Activated naive CD4-positive, alpha-beta T cell treated with anti-CD3 and anti-CD28 coated beads, Interleukin-2, amount 50 U/mL, for 72 hours (primary cell): ENCODE measurements at regions not wholly inside any gene's neighbourhood (a gene's known extent, or its start where the extent isn't known, plus 50 kb on each side); places are given as distances from the start of the nearest gene placed in this dataset.

ENCODE experiments used
- ATAC-seq, 2 donors: fragments of 150-1000 bp; cut with Tn5 transposase; 2 replicates each; pipeline ENCODE4 v1.10.0; 2021; ENCODE audit warnings: mild to moderate bottlenecking in 2 of 2, moderate library complexity in 2 of 2
- DNase-seq, 2 donors: peaks; one replicate each; pipeline ENCODE4 v3.0.0; 2021 to 2022; ENCODE audit warnings: low spot score in 2 of 2
- H3K27ac Mint-ChIP-seq, 2 donors: one replicate each; pipeline ENCODE4 v1.8.0; 2022; ENCODE audit warnings: mild to moderate bottlenecking in 2 of 2, mixed read lengths in 2 of 2
- H3K36me3 Mint-ChIP-seq, 2 donors: one replicate each; pipeline ENCODE4 v1.8.0; 2022; ENCODE audit warnings: mixed read lengths in 2 of 2
- H3K9me3 Mint-ChIP-seq, 2 donors: one replicate each; pipeline ENCODE4 v1.8.0; 2022; ENCODE audit warnings: mixed read lengths in 2 of 2

GRCh38 chr12:84643993-84644392, 268.6 kb downstream of the SLC6A15 start:
- ATAC-seq (no peak), DNase-seq (no peak)
- no peak overlapping the region for H3K27ac Mint-ChIP-seq
- H3K36me3 Mint-ChIP-seq = no peaks in the 10 kb centered on the region
- no peaks in the 10 kb centered on the region for H3K9me3 Mint-ChIP-seq

DNA sequence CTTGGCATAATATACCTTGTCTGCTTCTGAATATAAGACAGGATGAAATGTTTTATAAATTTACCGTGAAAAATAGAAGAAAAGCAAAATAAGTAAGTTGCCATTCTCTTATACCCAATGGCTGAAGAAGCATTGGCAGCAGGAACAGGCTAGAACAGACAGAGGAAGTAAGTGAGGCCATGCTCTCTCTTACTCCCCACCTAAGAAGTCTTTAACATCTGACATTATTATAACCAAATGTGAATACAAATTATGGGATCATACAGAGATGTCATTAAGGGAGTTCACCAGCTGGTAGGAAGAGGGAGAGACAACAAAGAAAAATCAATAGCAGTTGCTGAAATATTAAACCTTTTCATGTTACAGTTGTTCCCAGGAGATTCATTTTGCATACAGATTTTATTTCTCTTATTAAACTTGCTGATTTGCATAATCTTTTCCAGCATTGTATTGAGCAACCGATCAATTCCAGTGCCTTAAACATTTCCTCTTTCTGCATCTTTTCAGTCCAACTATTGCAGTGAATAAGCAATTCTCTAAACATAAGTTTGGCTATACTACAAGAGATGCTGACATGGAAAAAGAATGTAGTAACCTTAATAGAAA, 270.6 kb downstream of the SLC6A15 start:
- no peak for ATAC-seq

GRCh38 chr12:84638811-84639368, 273.7 kb downstream of the SLC6A15 start:
- DNase-seq (no peak), ATAC-seq (no peak)
- H3K36me3 Mint-ChIP-seq = no peaks in the 10 kb centered on the region
- no peaks in the 10 kb centered on the region for H3K9me3 Mint-ChIP-seq
- H3K27ac Mint-ChIP-seq = no peak overlapping the region

More for the DNA sequence above, 270.6 kb downstream of the SLC6A15 start:
- H3K27ac Mint-ChIP-seq = no peak overlapping the region
- H3K9me3 Mint-ChIP-seq = no peaks in the 10 kb centered on the region
- no peak for DNase-seq
- H3K36me3 Mint-ChIP-seq = no peaks in the 10 kb centered on the region

DNA sequence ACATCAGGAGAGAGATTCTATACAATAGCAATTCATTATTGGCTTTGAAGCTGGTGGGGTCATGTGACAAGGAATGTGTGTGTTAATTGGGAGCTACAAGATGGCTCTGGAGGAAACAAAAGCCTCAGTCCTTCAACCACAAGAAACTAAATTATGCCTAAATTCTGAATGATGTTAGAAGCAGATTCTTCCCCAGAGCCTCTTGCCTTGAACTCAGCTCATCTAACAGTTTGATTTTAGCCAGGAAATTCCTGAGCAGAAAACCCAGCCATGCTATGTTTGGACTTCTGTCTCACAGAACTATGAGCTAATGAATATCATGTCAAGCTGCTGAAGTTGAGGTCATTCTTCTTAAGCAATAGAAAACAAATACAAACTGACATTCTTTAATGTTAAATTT, 274.7 kb downstream of the SLC6A15 start:
- H3K36me3 Mint-ChIP-seq = no peaks in the 10 kb centered on the region
- no peaks in the 10 kb centered on the region for H3K9me3 Mint-ChIP-seq
- H3K27ac Mint-ChIP-seq = no peak overlapping the region
- ATAC-seq (no peak), DNase-seq (no peak)

DNA sequence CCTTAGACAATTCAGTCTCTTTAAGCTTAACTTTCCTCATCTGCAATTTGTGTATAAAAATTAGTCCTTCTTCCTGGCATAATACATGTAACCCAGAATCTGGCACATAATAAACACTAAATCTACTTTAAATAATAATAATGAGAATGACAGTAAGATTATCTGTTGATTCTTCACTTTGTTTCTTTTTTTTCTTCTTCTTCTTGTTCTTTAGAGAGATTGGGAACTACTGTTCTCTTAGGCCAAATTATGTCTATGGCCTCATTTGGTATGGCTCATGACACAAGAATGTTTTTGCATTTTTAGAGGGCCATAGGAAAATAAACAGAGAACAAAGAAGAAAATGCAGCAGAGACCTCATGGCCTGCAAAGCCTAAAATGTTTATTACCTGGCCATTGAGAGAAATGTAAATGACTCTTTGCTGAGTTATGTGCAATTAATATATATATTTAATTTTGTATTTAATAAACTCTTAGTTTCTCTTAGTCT, 275.8 kb downstream of the SLC6A15 start:
- no peak for DNase-seq
- Mint-ChIP-seq H3K9me3 (peaks cover 0 to 3% of the 10 kb centered on the region in 2 donors), H3K36me3 (no peaks in the 10 kb centered on the region), H3K27ac (no peak overlapping the region)
- ATAC-seq = no peak

DNA sequence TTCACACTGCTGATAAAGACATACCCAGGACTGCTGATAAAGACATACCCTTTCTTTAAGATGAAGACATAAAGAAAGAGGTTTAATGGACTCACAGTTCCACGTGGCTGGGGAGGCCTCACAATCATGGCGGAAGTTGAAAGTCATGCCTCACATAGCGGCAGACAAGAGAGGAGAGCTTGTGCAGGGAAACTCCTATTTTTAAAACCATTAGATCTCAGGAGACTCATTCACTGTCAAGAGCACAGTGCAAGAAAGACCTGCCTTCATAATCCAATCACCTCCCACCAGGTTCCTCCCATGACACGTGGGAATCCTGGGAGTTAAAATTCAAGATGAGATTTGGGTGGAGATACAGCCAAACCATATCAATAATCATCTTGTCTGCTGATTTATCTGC, 278.1 kb downstream of the SLC6A15 start:
- H3K36me3 Mint-ChIP-seq = no peaks in the 10 kb centered on the region
- ATAC-seq = no peak
- no peak overlapping the region for H3K27ac Mint-ChIP-seq
- peaks cover 0 to 3% of the 10 kb centered on the region in 2 donors for H3K9me3 Mint-ChIP-seq
- DNase-seq = no peak

DNA sequence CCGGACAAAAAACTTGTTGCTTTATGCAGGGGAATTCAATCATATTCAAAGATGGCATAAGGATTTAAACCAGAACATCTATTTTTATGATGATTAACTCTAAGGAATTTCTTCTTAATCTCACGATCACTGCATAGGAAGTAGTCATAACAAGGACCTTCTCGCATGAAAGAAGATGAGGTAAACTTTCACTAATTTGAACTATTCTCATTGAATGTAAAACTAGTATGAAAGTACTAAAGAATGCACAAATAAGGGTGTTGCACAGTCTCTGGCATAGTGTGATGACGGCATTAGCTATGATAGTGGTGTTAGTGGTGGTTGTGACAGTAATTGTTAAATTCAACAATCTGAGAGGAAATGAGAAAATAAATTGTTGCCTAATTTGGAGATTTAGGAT, 280.0 kb downstream of the SLC6A15 start:
- no peak for ATAC-seq
- Mint-ChIP-seq H3K9me3 (peaks cover 3 to 4% of the 10 kb centered on the region in 2 donors), H3K36me3 (no peaks in the 10 kb centered on the region), H3K27ac (no peak overlapping the region)
- no peak for DNase-seq

- ATAC-seq = no peak
- Mint-ChIP-seq H3K27ac (no peak overlapping the region), H3K36me3 (no peaks in the 10 kb centered on the region), H3K9me3 (peaks cover 3 to 4% of the 10 kb centered on the region in 2 donors)
- no peak for DNase-seq
These were observed 281.6 kb downstream of the SLC6A15 start for GRCh38 chr12:84631020-84631419.

DNA sequence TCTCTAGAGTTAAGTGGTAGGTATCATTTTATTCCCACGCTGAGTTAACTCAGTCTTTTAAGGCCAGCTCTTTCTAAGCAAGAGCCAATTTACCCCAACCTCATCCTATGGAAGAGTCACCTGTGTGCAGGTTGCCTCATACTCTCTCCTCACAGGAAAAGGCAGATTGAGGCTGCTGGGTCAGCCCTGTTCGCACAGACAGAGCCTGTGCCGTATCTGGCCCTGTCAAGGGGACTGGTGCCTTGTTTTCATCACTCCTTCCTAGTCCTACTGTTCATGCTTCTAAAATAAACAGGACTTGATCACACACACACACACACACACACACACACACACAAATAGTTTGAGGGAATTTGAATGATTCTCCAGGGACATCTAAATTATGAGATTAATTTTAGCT, 285.0 kb downstream of the SLC6A15 start:
- Mint-ChIP-seq H3K36me3 (no peaks in the 10 kb centered on the region), H3K27ac (no peak overlapping the region), H3K9me3 (peaks cover under 1 to 4% of the 10 kb centered on the region in 2 donors)
- no peak for ATAC-seq
- no peak for DNase-seq

- no peak overlapping the region for H3K27ac Mint-ChIP-seq
- ATAC-seq (no peak), DNase-seq (no peak)
- peaks cover 0 to 4% of the 10 kb centered on the region in 2 donors for H3K9me3 Mint-ChIP-seq
- no peaks in the 10 kb centered on the region for H3K36me3 Mint-ChIP-seq
These were observed 288.0 kb downstream of the SLC6A15 start for GRCh38 chr12:84624601-84625000.

- no peak overlapping the region for H3K27ac Mint-ChIP-seq
These were observed 293.5 kb downstream of the SLC6A15 start for GRCh38 chr12:84619053-84619571.

GRCh38 chr12:84607170-84607819, 305.3 kb downstream of the SLC6A15 start:
- Mint-ChIP-seq H3K9me3 (peaks cover 3% of the 10 kb centered on the region in 2 donors), H3K36me3 (no peaks in the 10 kb centered on the region), H3K27ac (no peak overlapping the region)
- ATAC-seq = no peak
- no peak for DNase-seq

More at GRCh38 chr12:84619053-84619571, 293.5 kb downstream of the SLC6A15 start:
- Mint-ChIP-seq H3K9me3 (peaks cover 3 to 5% of the 10 kb centered on the region in 2 donors), H3K36me3 (no peaks in the 10 kb centered on the region)
- DNase-seq (no peak), ATAC-seq (no peak)

- H3K27ac Mint-ChIP-seq = no peak overlapping the region
- ATAC-seq (no peak), DNase-seq (no peak)
These were observed 306.6 kb downstream of the SLC6A15 start for GRCh38 chr12:84605983-84606382.

GRCh38 chr12:84604551-84604950, 308.0 kb downstream of the SLC6A15 start:
- DNase-seq = no peak
- Mint-ChIP-seq H3K9me3 (peaks cover 3 to 7% of the 10 kb centered on the region in 2 donors), H3K27ac (no peak overlapping the region), H3K36me3 (no peaks in the 10 kb centered on the region)
- no peak for ATAC-seq

More at GRCh38 chr12:84605983-84606382, 306.6 kb downstream of the SLC6A15 start:
- Mint-ChIP-seq H3K9me3 (peaks cover 3 to 7% of the 10 kb centered on the region in 2 donors), H3K36me3 (no peaks in the 10 kb centered on the region)

GRCh38 chr12:84603484-84604248, 308.9 kb downstream of the SLC6A15 start:
- H3K27ac Mint-ChIP-seq = no peak overlapping the region

DNA sequence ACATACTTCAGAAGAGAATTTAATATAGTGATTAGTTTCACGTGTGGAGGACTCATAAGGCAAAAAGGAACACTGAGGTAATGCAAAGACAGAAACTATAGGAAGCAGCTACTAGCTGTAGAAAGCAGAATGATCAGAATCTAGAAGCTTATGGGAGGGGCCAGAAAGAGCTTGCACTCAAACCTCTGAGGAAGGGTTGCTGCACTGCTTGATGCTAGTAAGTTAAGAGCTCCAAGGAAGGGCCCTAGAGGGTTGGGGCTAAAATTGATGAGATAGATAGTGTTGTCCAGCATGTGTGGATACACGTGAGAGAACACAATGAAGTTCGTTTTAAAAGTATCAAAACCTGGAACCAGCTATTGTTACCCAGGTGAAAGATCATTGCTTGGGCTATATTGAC, 311.1 kb downstream of the SLC6A15 start:
- DNase-seq = no peak
- Mint-ChIP-seq H3K9me3 (peaks cover 3 to 7% of the 10 kb centered on the region in 2 donors), H3K27ac (no peak overlapping the region), H3K36me3 (no peaks in the 10 kb centered on the region)
- ATAC-seq = no peak

More at GRCh38 chr12:84603484-84604248, 308.9 kb downstream of the SLC6A15 start:
- no peaks in the 10 kb centered on the region for H3K36me3 Mint-ChIP-seq
- ATAC-seq = no peak
- no peak for DNase-seq
- peaks cover 3 to 7% of the 10 kb centered on the region in 2 donors for H3K9me3 Mint-ChIP-seq

GRCh38 chr12:84599539-84599938, 313.1 kb downstream of the SLC6A15 start:
- H3K36me3 Mint-ChIP-seq = no peaks in the 10 kb centered on the region
- DNase-seq (no peak), ATAC-seq (no peak)
- H3K9me3 Mint-ChIP-seq = peaks cover 3 to 7% of the 10 kb centered on the region in 2 donors
- H3K27ac Mint-ChIP-seq = no peak overlapping the region
